ENCODE measurements at regions not wholly inside any gene's neighbourhood (a gene's known extent, or its start where the extent isn't known, plus 50 kb on each side); places are given as distances from the start of the nearest gene placed in this dataset.

GRCh38 chr20:63066506-63067265, 59.9 kb upstream of the BHLHE23 start:
- TF ChIP-seq, protein P1, sequence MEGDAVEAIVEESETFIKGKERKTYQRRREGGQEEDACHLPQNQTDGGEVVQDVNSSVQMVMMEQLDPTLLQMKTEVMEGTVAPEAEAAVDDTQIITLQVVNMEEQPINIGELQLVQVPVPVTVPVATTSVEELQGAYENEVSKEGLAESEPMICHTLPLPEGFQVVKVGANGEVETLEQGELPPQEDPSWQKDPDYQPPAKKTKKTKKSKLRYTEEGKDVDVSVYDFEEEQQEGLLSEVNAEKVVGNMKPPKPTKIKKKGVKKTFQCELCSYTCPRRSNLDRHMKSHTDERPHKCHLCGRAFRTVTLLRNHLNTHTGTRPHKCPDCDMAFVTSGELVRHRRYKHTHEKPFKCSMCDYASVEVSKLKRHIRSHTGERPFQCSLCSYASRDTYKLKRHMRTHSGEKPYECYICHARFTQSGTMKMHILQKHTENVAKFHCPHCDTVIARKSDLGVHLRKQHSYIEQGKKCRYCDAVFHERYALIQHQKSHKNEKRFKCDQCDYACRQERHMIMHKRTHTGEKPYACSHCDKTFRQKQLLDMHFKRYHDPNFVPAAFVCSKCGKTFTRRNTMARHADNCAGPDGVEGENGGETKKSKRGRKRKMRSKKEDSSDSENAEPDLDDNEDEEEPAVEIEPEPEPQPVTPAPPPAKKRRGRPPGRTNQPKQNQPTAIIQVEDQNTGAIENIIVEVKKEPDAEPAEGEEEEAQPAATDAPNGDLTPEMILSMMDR (IDR thresholded peaks at IDR 0.05; ENCODE audit: insufficient read depth, low read length, poor library complexity, severe bottlenecking) = no peak
- TF ChIP-seq EZH2phosphoT487 (conservative IDR thresholded peaks at IDR 0.05; ENCODE audit: low read length) = no peak
